SKM-1 (cell line): ENCODE measurements at regions not wholly inside any gene's neighbourhood (a gene's known extent, or its start where the extent isn't known, plus 50 kb on each side); places are given as distances from the start of the nearest gene placed in this dataset.

Experiments used
- DNase-seq: peaks from one replicate; lab custom pipeline; 2025; ENCODE audit not compliant: unreplicated experiment; lab: John Stamatoyannopoulos, UW

GRCh38 chr1:98427664-98428063, 233.9 kb upstream of the SNX7 start:
- DNase-seq: no peak

GRCh38 chr1:98426092-98426491, 235.4 kb upstream of the SNX7 start:
- DNase-seq: no peak

- no peak for DNase-seq
Observed at GRCh38 chr1:98422816-98423215, 238.7 kb upstream of the SNX7 start.

- DNase-seq: no peak
Observed at GRCh38 chr1:98421085-98421435, 240.5 kb upstream of the SNX7 start.

GRCh38 chr1:98420376-98421084, 241.0 kb upstream of the SNX7 start:
- no peak for DNase-seq

GRCh38 chr1:98417820-98418219, 243.7 kb upstream of the SNX7 start:
- DNase-seq: no peak

- DNase-seq: no peak
Observed at GRCh38 chr1:98410082-98410481, 251.4 kb upstream of the SNX7 start.

- DNase-seq: no peak
Observed at GRCh38 chr1:98406352-98407088, 255.0 kb upstream of the SNX7 start.

GRCh38 chr1:98405581-98406074, 255.9 kb upstream of the SNX7 start:
- DNase-seq: no peak

GRCh38 chr1:98404866-98405265, 256.7 kb upstream of the SNX7 start:
- DNase-seq: no peak

- no peak for DNase-seq
Observed at GRCh38 chr1:98403963-98404480, 257.5 kb upstream of the SNX7 start.

- DNase-seq: no peak
Observed at GRCh38 chr1:98402860-98403259, 258.7 kb upstream of the SNX7 start.

- DNase-seq: no peak
Observed at GRCh38 chr1:98400446-98400845, 261.1 kb upstream of the SNX7 start.

- no peak for DNase-seq
Observed at GRCh38 chr1:98399218-98399617, 262.3 kb upstream of the SNX7 start.

GRCh38 chr1:98398649-98399048, 262.9 kb upstream of the SNX7 start:
- DNase-seq: no peak

GRCh38 chr1:98398092-98398491, 263.4 kb upstream of the SNX7 start:
- DNase-seq: no peak

- DNase-seq: no peak
Observed at GRCh38 chr1:98393719-98394118, 267.8 kb upstream of the SNX7 start.

- DNase-seq: no peak
Observed at GRCh38 chr1:98391175-98391574, 270.3 kb upstream of the SNX7 start.

- DNase-seq: no peak
Observed at GRCh38 chr1:98389809-98390208, 271.7 kb upstream of the SNX7 start.

- no peak for DNase-seq
Observed at GRCh38 chr1:98388441-98388840, 273.1 kb upstream of the SNX7 start.

GRCh38 chr1:98387701-98388100, 273.8 kb upstream of the SNX7 start:
- no peak for DNase-seq

GRCh38 chr1:98386675-98387440, 274.7 kb upstream of the SNX7 start:
- no peak for DNase-seq
